Glomerular visceral epithelial cell (primary cell): ENCODE measurements at regions not wholly inside any gene's neighbourhood (a gene's known extent, or its start where the extent isn't known, plus 50 kb on each side); places are given as distances from the start of the nearest gene placed in this dataset.

ENCODE experiments used
- DNase-seq: peaks from one replicate; pipeline ENCODE4 v3.0.0-alpha.2; 2016; ENCODE audit errors: extremely low spot score

DNA sequence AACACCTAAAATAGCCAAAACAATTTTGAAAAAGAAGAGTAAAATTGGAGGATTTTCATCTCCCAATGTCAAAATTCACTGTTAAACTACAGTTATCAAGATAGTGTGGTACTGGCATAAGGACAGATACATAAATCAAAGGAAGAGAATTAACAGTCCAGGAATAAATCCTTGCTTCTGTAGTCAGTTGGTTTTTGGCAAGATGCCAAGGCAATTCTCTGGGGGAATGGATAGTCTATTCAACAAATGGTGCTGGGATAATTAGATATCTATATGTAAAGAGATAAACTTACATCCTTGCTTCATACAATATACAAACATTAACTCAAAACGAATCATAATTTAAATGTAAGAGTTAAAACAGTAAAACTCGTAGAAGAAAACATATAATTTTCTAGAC, 57.9 kb upstream of the SELENOK start:
- DNase-seq, result no peak

DNA sequence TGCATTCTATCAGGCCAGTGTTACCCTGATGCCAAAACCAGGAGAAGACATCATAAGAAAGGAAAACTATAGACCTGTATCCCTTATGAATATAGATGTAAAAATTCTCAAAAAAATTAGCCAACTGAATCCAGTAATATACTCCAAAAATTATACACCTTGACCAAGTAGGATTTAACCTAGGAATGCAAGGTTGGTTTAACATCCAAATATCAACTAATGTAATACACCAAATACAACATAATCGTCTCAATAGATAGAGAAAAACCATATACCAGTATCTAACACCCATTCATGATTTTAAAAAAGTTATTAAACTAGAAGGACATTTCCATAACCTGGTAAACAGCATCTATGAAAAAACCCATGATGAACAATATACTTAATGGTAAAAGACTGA, 56.5 kb upstream of the SELENOK start:
- no peak for DNase-seq

DNA sequence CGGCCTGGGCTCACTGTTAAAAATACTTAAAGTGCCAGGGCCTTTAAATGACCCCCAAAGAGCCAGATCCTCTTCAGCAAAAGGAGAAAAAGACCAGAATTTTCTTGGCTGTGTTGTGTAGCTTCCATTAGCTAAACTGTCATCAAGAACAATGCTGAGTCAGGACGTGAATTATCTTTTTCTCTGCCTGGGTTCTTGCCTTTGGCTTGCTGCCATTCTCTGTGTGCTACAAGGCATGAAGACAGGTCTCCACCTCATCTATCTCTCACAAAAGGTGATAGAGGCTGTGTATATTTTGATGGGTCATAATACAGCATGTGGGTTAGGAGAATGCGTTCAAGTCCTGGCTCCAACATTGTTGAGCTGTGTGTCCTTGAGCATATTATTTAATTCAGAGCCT, 52.4 kb upstream of the SELENOK start:
- no peak for DNase-seq

DNA sequence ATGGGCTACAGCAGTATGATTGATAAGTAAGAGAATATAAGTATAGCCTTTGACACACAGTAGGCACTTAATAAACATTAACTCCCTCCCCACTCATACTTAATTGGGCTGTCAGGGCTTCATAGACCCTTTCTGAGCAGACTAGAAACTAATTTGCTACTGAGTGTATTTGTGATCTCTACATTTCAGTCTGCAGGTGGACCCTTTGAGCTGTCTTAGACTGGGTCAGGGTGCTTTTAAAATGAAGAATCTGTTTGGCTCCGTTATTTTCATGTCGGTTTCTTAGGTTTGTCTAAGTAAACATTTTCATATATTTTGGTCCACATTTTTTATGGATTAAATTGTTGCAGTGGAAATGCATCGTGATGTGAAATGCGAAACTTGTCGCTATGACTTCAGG, 50.3 kb upstream of the SELENOK start:
- no peak for DNase-seq
